ENCODE measurements at regions not wholly inside any gene's neighbourhood (a gene's known extent, or its start where the extent isn't known, plus 50 kb on each side); places are given as distances from the start of the nearest gene placed in this dataset.
"Not testable (repeated sequence)": the region's sequence is repeated elsewhere in the genome, so short reads cannot be mapped to it uniquely, and the experiment has no call there.

GRCh38 chr15:95636107-95636506 lies 694.4 kb upstream of the NR2F2 start:
- no peak for DNase-seq (ENCODE audit: low read depth in 1 of 2, low spot score in 1 of 2)
- Histone ChIP-seq H3K4me3 (replicated peaks; ENCODE audit: insufficient read depth, low read length) (no peak overlapping the region), H3K27me3 (ENCODE audit: insufficient read depth, poor library complexity, severe bottlenecking) (no peaks in the 10 kb centered on the region), H3K27ac (replicated peaks) (no peak overlapping the region)
- TF ChIP-seq POLR2AphosphoS5 (IDR thresholded peaks at IDR 0.05; ENCODE audit: low read depth) (no peak), GABPA (IDR thresholded peaks at IDR 0.05; ENCODE audit: low read depth) (no peak), CTCF (IDR thresholded peaks at IDR 0.05; ENCODE audit: insufficient read depth, low read length) (no peak), SPI1 (IDR thresholded peaks at IDR 0.05; ENCODE audit: borderline replicate concordance, low read depth) (no peak), REST (IDR thresholded peaks at IDR 0.05; ENCODE audit: insufficient replicate concordance, low read depth) (no peak)

- DNase-seq (ENCODE audit: low read depth in 1 of 2, low spot score in 1 of 2); H3K27ac ChIP-seq (replicated peaks); H3K27me3 ChIP-seq (ENCODE audit: insufficient read depth, poor library complexity, severe bottlenecking): not testable (repeated sequence)
These were observed 693.3 kb upstream of the NR2F2 start for GRCh38 chr15:95637234-95637633.

GRCh38 chr15:95639208-95639607 lies 691.3 kb upstream of the NR2F2 start:
- Histone ChIP-seq H3K27me3 (ENCODE audit: insufficient read depth, poor library complexity, severe bottlenecking) (no peaks in the 10 kb centered on the region), H3K27ac (replicated peaks) (no peak overlapping the region), H3K4me3 (replicated peaks; ENCODE audit: insufficient read depth, low read length) (no peak overlapping the region)
- TF ChIP-seq REST (IDR thresholded peaks at IDR 0.05; ENCODE audit: insufficient replicate concordance, low read depth) (no peak), GABPA (IDR thresholded peaks at IDR 0.05; ENCODE audit: low read depth) (no peak), CTCF (IDR thresholded peaks at IDR 0.05; ENCODE audit: insufficient read depth, low read length) (no peak), SPI1 (IDR thresholded peaks at IDR 0.05; ENCODE audit: borderline replicate concordance, low read depth) (no peak), POLR2AphosphoS5 (IDR thresholded peaks at IDR 0.05; ENCODE audit: low read depth) (no peak)
- no peak for DNase-seq (ENCODE audit: low read depth in 1 of 2, low spot score in 1 of 2)

More at GRCh38 chr15:95637234-95637633, 693.3 kb upstream of the NR2F2 start:
- not testable (repeated sequence) for H3K4me3 ChIP-seq (replicated peaks; ENCODE audit: insufficient read depth, low read length)

GRCh38 chr15:95644100-95644875 lies 686.2 kb upstream of the NR2F2 start:
- no peak for DNase-seq (ENCODE audit: low read depth in 1 of 2, low spot score in 1 of 2)
- no peak for TF ChIP-seq REST (IDR thresholded peaks at IDR 0.05; ENCODE audit: insufficient replicate concordance, low read depth)
- TF ChIP-seq POLR2AphosphoS5 (IDR thresholded peaks at IDR 0.05; ENCODE audit: low read depth): no peak
- no peak for TF ChIP-seq SPI1 (IDR thresholded peaks at IDR 0.05; ENCODE audit: borderline replicate concordance, low read depth)
- TF ChIP-seq GABPA (IDR thresholded peaks at IDR 0.05; ENCODE audit: low read depth): no peak
- no peak for TF ChIP-seq CTCF (IDR thresholded peaks at IDR 0.05; ENCODE audit: insufficient read depth, low read length)
- Histone ChIP-seq H3K27ac (replicated peaks) (no peak overlapping the region), H3K27me3 (ENCODE audit: insufficient read depth, poor library complexity, severe bottlenecking) (no peaks in the 10 kb centered on the region), H3K4me3 (replicated peaks; ENCODE audit: insufficient read depth, low read length) (no peak overlapping the region)
